GM19463 (cell line): ENCODE measurements at regions not wholly inside any gene's neighbourhood (a gene's known extent, or its start where the extent isn't known, plus 50 kb on each side); places are given as distances from the start of the nearest gene placed in this dataset.
"Not testable (repeated sequence)": the region's sequence is repeated elsewhere in the genome, so short reads cannot be mapped to it uniquely, and the experiment has no call there.

Experiments used
- ATAC-seq: cut with Tn5 transposase; IDR thresholded peaks from one replicate; pipeline ENCODE4 v1.9.1; 2021; ENCODE audit warnings: mild to moderate bottlenecking, moderate library complexity; ENCODE audit not compliant: unreplicated experiment

- no peak for ATAC-seq
Measured at GRCh38 chr2:84373391-84373790, 85.7 kb downstream of the SUCLG1 start.

GRCh38 chr2:84362541-84362940, 96.5 kb downstream of the SUCLG1 start:
- no peak for ATAC-seq

- no peak for ATAC-seq
Measured at GRCh38 chr2:84338069-84338468, 121.0 kb downstream of the SUCLG1 start.

GRCh38 chr2:84327645-84328249, 131.3 kb downstream of the SUCLG1 start:
- ATAC-seq: no peak

- no peak for ATAC-seq
Measured at GRCh38 chr2:84326831-84327432, 132.1 kb downstream of the SUCLG1 start.

- no peak for ATAC-seq
Measured at GRCh38 chr2:84323890-84324289, 135.2 kb downstream of the SUCLG1 start.

GRCh38 chr2:84320940-84321339, 138.1 kb downstream of the SUCLG1 start:
- no peak for ATAC-seq

- ATAC-seq: no peak
Measured at GRCh38 chr2:84319581-84319980, 139.5 kb downstream of the SUCLG1 start.

- ATAC-seq: no peak
Measured at GRCh38 chr2:84317135-84317534, 141.9 kb downstream of the SUCLG1 start.

GRCh38 chr2:84314901-84315330, 144.2 kb downstream of the SUCLG1 start:
- ATAC-seq: peak; percentile 99

- no peak for ATAC-seq
Measured at GRCh38 chr2:84314250-84314649, 144.8 kb downstream of the SUCLG1 start.

- ATAC-seq: no peak
Measured at GRCh38 chr2:84309281-84309680, 149.8 kb downstream of the SUCLG1 start.

GRCh38 chr2:84306361-84306760, 152.7 kb downstream of the SUCLG1 start:
- ATAC-seq: no peak

GRCh38 chr2:84302513-84303412, 156.3 kb downstream of the SUCLG1 start:
- ATAC-seq: peak; percentile 92

- no peak for ATAC-seq
Measured at GRCh38 chr2:84301717-84302116, 157.4 kb downstream of the SUCLG1 start.

GRCh38 chr2:84300696-84301029, 158.4 kb downstream of the SUCLG1 start:
- ATAC-seq: no peak

GRCh38 chr2:84300001-84300695, 158.9 kb downstream of the SUCLG1 start:
- not testable (repeated sequence) for ATAC-seq

GRCh38 chr2:84299211-84299775, 159.8 kb downstream of the SUCLG1 start:
- ATAC-seq: no peak

- no peak for ATAC-seq
Measured at GRCh38 chr2:84297155-84297554, 161.9 kb downstream of the SUCLG1 start.

- ATAC-seq: no peak
Measured at GRCh38 chr2:84293791-84294380, 165.2 kb downstream of the SUCLG1 start.

GRCh38 chr2:84292545-84292944, 166.5 kb downstream of the SUCLG1 start:
- ATAC-seq: no peak
